ENCODE measurements at regions not wholly inside any gene's neighbourhood (a gene's known extent, or its start where the extent isn't known, plus 50 kb on each side); places are given as distances from the start of the nearest gene placed in this dataset.
"Not testable (repeated sequence)": the region's sequence is repeated elsewhere in the genome, so short reads cannot be mapped to it uniquely, and the experiment has no call there.

DNA sequence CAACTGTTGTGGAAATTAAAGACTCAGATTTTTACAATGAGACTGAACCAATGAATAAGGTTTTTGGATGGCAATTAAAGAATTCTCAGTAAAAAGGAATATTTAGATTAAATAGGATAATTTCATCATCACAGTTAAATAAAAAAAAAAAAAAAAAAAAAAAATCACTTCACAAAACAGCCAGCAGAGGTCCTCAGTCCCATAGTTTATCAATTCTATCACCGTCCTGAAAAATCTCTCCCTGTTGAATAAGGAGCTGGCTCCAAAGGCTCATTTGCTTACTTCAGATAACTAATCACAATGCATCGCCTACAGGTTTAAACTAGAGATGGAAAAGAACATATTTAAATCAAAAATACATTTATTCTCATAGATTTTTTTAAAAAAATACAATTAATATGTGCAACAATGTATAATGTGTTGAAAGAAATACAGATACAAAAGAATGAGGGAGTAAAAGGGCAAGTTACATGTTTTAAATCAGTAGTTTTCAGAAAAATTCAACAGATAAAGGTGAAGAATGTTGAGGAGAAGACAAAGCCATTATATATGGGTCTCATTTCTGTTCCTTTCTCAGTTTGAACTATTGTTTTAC, 175.8 kb upstream of the CHD1 start:
- DNase-seq: no peak

DNA sequence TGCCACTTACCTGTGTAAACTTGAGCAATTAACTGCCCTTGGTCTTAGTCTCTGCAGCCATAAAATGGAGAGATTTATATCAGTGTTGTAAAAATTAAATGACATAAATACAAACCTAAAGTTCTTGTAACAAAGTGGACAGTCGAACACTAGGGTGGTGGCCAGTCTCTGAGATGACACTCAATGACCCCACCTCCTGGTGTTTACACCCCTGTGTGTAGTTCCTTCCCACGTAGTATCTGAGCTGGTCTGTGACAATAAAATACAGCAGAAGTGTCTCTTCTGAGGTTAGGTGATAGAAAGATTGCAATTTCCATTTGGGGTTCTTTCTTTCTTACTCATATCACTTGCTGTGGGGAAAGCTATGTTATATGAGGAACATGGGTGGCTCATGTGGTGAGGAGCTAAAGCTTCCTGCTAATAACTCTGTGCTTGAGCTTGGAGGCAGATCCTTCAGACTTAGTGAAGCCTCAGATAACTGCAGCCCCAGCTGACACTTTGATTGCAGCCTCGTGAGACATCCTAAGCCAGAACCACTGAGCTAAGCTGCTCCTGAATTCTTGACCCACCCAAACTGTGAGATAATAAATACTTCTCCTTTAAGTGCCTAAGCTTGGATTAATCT, 173.4 kb upstream of the CHD1 start:
- DNase-seq: no peak

DNA sequence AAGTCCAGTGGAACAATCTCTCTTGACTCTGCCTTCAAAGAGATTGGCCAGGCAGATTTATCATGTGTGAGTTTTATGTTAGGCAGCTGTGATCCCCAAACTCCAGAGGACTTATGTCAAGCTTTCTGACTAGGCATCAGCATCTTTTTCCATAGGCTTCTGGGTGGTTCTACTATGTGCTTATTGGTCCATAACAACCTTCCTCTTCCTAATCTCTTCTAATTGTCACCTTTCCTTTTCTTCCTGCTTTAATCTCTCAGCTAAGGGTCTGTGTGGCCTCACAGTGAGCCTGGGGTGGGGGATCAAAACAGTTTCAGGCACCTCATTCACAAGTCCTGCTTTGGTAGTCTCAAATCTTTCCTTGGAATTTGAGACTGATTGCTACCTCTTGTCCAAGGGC, 170.9 kb upstream of the CHD1 start:
- no peak for DNase-seq

DNA sequence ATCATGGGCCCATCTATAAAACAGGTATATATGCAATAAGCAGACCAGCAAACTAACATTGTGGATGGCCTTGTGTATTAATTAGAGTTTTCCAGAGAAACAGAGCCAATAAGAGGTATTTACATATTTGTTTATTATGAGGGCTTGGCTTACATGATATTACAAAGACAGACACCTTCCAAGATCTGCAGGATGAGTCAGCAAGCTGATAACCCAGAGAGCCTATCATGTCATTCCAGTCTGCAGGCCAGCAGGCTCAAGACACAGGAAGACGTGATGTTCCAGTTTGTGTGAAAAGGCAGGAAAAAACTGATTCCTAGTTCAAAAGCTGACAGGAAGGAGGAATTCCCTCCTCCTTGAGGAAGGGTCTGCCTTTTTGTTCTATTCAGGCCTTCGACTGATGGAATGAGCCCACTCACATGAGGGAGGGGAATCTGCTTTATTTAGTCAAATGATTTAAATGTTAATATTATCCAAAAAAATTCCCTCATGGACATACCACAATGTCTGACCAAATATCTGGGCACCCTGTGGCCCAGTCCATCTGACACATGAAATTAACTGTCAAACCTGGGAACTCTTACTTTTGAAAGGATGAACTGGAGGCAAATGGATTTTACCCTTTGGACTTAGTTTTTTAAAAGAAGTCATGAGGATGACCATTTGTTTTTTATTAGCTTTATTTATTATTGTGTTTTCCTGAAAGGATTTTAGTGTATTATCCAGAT, 161.2 kb upstream of the CHD1 start:
- no peak for DNase-seq

DNA sequence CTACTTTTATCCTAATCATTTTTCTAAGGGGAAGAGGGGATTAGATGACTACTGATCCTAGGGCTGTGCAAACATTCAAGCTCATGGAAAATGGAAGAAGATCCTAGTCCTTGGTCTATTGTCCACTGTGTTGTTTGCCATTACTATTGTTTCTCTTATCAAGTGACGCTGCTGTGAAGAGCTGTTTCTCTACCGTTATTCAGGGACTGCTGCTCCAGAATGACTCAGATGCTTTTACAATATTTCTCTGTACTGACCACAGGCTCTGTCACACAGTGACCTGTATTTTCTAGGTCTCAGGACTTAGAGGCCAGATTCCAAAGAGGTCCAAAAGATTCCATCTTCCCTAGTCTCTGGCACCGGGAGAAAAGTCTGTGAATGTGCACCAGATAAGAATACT, 159.5 kb upstream of the CHD1 start:
- DNase-seq: no peak

DNA sequence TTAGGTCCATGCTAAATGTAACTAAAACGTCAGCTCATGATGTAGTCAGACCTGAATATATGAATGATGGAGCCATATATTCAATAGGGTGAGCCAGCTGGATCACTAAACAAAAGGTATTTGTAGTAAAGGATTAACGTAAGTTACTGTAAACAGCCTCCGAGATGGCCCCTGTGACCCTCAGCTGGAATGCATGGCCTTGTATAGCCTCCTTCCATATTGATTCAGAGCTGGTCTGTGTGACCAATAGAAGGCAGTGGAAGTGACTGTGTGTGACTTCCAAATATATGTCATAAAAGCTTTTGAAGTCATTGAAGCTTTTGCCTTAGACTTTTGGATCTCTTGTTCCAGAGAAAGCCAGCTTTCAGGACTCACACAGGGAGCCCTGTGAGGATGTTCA, 154.4 kb upstream of the CHD1 start:
- DNase-seq: no peak

DNA sequence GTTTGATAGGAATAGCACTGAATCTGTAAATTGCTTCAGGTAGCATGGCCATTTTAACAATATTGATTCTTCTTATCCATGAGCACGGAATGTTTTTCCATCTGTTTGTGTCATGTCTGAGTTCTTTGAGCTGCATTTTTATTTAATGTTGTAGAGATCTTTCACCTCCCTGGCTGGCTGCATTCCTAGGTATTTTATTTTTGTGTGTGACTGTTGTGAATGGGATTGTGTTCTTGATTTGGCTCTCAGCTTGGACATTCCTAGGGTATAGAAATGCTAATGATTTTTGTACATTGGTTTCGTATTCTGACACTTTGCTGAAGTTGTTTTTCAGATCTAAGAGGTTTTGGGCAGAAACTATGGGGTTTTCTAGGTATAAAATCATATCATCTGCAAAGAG, 152.9 kb upstream of the CHD1 start:
- no peak for DNase-seq

DNA sequence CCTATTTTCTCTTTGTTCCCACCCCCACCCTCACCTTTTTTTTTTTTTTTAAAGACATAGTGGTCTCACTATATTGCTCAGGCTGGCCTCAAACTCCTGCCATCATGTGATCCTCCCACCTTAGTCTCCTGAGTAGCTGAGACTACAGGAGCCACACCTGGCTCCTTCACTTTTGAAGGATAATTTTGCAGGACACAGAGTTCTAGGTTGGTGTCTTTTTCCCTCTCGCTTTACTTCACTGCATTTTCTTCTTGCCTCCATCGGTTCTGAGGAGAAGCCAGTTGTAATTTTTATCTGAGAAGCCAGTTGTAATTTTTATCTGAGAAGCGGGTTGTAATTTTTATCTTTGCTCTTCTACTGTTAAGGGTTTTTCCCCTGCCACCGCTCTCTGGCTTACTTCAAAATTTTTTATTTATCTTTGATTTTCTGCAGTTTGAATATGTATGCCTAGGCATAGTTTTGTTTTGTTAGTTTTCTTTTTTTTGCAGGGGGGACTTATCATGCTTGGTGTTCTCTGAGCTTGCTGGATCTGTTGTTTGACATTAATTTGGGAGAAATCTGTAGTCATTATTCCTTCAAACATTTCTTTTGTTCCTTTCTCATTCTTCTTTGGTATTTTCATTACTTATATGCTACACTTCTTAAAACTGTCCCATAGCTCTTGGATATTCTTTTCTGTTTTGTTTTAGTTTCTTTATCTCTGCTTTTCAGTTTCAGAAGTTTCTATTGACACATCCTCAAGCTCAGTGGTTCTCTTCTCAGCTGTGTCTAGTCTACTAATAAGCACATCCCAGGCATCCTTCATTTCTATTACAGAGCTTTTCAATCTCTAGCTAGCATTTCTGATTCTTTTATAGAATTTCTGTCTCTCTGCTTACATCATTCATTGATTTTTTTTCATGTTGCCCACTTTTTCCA, 148.2 kb upstream of the CHD1 start:
- DNase-seq: no peak

DNA sequence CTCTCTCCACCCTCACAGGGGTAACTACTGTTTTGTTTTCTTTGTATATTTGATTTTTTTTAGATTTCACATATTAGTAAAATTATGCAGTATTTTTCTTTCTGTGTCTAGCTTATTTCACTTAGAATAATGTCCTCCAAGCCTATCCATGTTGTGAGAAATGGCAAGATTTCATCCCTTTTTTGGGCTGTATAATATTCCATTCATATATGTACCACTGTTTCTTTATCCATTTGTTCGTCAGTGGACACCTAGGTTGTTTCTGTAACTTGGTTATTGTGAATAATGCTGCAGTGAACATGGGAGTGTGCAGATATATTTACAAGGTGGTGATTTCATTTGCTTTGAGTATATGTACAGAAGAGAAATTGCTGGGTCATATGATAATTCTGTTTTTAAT, 144.0 kb upstream of the CHD1 start:
- no peak for DNase-seq

DNA sequence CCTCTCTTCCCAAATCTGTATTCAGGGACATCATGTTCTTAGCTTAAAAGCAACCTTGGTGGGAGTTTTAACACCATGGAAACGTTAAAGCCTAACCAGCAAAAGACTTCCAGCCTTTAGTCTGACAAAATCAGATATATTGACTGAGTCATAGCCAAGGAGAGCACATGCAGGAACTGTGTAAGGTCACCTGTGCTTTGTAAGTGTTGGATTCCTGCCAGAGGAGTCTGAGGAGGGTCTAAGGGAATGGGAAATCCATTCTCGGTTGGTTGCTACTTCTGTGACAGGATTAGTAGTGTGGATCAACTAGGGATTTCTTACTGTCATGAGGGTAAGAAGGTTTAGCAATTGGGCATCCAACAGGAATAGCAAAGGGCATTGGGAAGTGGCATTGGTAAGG, 142.0 kb upstream of the CHD1 start:
- DNase-seq: no peak

DNA sequence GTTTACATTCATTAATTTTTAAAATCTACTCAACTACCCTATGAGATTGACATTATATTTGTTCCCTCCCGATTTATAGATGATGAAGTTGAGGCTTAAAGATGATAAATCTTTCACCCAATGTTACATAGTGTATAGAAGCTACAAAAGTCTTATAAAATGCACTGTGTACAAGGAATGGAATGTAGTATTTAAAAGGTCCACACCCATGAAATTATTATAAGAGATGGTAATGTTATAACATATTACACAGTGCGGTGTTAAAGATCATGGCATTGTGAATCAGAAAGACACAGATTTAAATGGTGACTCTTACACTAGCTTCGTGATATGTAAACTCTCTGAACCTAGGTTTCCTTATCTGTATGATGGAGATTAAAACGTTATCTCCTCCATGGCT, 141.6 kb upstream of the CHD1 start:
- no peak for DNase-seq

DNA sequence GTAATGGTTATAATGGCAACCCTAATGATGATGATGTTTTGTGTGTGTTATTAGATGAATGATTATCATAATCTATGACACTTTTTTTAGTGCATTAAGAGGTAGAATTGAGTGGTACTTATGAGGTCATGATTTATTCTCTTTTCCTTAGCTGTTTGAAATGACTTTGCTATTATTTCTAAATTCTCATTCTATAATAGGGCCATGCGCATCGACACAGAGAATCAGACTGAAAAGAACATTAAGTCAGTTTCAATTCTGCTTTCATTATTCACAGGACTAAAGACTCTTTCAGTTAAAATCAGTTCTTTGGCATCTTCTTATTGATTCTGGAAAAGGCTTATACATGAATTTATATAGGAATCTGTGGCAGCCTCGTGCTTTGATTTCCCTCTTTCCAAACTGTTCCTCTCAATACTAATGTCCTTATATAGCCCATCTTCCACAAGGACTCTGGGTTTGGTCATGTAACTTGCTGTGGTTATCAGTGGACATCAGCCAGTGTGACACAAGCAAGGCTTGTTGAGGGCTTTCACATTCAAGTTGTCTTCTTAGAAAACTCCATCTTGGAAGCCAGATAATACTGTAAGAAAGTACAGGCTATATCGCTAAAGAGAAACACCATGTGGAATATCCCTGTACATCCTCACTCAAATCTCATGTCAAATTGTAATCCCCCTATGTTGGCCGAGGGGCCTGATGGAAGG, 140.3 kb upstream of the CHD1 start:
- no peak for DNase-seq

DNA sequence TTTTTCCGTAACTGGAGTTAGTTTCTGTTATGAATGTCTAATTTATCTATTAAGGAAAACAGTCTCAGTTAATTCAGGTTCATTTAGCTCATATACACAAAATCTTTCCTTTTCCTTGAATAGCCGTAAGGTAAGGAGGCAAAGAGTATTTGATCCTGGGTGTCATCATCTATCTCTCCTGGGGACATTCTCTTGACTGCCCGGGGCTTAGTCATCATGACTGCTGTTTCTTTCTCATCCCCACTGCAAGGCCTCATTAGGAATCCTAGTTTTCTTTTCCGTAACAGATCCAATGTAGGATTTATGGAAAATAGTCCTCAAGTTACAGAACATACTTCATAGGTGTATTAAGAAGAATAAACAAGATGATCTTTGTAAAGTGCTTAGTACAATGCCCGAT, 134.9 kb upstream of the CHD1 start:
- DNase-seq: no peak

DNA sequence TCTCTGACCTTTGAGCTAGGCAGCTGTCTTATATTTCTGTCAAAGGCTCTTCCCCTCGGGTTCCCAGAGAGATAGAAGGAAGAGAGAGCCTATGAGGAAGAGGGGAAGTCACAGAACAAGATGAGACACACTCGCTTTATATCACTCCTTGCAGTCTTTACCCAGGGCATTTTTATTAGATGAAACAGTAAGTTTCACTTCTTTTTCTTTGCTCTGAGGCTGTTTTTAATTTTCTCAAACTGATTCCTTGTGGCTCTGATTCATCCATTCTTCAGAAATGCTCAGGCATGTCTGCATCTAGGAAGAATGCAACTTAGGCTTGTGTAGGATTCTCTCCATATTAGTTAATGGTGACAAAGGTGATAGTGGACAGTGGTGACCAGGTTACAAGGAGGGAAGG, 132.9 kb upstream of the CHD1 start:
- no peak for DNase-seq

DNA sequence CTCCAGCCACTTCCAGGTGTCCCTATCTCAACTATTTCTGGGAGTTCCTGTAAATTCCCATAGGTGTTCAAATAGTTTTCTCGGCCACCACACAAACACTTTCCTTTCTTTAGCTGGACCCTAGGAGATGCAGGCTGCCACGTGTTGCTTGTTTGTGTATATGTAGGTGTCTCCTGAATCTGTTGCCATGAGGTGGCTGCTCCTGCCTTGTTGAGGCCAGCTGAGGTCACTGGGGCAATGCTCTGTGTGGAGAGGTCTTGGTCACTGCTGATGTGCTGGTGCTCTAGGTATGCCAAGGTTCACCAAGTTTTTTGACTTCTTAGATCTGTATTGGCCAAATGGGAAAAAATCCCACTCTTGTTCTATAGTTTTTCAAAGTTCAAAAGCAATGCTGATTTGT, 132.5 kb upstream of the CHD1 start:
- no peak for DNase-seq

DNA sequence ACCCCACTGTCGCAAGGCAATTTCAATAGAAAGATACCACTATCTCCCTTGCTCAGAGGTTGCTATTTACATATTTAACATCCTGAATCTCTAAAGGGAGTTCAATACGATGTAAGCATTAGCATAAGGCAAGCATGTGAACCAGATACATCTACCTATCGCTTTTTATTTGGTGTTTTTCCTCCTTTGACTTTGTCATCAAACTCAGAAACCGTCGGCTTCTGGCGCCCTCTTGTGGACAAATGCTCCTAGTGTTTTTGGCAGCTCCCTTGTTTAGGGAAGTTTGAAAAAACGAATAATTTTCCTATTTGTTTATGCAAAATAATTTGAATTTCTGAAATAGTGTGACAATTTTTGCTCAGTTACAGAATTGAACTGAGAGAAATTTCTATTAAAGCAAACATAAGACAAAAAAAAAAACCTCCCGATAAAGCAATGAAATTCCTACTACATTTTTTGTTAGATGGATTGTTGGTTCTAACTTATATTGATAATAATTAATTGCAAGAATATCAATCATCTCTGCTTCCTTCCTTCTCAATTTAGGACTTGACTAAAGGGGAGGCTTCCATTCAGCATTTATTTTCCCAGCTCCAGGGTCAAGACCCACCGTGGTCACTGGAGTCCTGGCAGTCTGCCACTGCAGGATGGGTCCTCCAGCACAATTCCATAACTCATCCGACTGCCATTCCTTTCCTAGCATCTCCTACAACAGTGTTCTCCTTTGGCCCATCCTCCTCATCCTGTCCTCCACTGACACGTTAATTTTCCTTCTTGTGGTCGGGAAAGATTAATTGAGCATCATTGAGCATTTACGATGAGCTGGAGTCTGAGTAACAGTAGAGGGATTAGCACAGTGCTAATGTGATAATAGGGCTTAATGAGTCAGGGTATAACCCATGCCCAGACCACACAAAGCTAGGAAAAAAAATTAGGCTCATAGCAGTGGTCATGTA, 131.8 kb upstream of the CHD1 start:
- peak; percentile 91 for DNase-seq

DNA sequence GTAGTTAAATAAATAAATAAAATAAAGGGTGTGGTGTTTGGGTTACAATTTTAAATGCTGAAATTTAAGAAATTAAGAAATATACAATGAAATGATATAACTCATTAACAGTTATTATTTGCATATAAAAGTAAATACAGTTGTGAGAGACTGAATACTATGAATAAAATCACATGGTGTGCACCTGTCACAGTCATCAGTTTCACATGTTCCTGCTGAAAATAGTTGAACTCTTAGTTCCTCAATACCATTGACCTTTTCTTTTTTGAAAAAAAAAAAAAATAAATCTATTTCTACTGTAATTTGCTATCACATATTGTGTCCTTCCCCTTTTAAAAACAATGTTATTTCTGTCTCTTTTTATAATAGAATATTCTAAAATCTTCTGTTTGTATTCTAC, 130.9 kb upstream of the CHD1 start:
- no peak for DNase-seq

DNA sequence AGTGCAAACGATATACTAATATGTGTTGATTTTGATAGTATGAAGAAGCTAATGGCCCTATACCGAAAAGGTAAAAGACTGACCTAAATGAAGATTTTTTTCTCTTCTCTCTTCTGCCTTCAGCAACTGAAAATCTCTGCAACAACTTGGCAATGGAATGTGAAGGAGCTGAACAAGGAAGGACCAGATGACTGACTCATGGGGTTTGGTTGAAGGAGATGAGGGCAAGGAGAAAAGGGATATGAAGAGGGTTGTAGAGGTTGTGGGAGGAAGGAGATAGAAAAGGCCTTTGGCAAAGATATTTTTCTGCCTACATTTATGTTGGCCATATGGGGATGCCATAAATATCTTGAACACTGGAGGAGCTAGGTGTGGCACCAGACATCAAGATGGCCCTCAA, 129.7 kb upstream of the CHD1 start:
- no peak for DNase-seq

DNA sequence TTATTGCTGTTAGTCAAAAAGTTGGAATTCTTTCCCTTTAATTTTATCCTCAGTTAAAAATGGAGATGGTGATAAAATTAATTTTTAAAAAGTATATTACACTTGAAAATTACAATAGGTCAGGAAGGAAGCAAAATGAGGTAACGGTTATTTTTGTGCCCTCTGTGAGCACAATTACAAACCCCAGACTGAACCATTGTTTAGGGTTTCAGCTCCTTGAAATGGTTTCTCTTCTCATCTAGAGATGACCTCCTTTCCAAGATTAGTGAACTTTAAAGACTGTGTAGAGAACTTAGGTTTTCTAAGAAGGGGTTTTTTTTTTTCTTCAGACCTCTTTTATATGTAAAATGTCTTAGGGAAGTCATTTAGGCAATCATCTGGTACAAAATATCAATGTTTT, 126.2 kb upstream of the CHD1 start:
- DNase-seq: no peak

DNA sequence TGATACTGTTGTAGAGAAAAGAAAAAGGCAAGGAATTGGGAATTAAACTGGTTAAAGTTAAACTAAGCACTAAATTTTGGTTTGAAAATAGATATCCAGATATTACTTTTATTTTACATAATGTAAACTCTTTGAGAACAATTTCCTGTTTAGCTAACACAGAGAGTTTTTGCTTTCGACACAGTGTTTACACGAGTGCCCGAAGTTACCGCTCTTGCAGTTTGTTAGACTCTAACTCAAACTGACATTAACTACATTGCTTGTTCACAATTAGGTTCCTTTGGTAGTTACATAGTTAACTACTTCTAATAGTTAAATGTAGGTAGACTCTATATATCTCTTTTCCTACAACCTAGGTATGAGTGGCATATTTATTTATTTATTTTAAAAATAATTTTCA, 117.1 kb upstream of the CHD1 start:
- no peak for DNase-seq

DNA sequence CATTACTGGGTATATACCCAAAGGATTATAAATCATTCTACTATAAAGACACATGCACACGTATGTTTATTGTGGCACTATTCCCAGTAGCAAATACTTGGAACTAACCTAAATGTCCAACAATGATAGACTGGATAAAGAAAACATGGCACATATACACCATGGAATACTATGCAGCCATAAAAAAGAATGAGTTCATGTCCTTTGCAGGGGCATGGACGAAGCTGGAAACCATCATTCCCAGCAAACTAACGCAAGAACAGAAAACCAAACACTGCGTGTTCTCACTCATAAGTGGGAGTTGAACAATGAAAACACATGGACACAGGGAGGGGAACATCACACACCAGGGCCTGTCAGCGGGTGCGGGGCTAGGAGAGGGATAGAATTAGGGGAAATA, 114.5 kb upstream of the CHD1 start:
- DNase-seq: not testable (repeated sequence)

DNA sequence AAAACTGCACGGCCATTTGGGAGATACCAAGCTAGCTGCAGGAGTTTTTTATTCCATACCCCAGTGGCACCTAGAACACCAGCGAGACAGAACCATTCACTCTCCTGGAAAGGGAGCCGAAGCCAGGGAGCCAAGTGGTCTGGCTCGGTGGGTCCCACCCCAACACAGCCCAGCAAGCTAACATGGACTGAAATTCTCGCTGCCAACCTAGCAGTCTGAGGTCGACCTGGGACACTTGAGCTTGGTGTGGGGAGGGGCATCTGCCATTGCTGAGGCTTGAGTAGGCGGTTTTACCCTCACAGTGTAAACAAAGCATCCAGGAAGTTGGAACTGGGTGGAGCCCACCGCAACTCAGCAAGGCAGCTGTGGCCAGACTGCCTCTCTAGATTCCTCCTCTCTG, 108.9 kb upstream of the CHD1 start:
- peak; percentile 57 for DNase-seq
